ENCODE measurements at regions not wholly inside any gene's neighbourhood (a gene's known extent, or its start where the extent isn't known, plus 50 kb on each side); places are given as distances from the start of the nearest gene placed in this dataset.

DNA sequence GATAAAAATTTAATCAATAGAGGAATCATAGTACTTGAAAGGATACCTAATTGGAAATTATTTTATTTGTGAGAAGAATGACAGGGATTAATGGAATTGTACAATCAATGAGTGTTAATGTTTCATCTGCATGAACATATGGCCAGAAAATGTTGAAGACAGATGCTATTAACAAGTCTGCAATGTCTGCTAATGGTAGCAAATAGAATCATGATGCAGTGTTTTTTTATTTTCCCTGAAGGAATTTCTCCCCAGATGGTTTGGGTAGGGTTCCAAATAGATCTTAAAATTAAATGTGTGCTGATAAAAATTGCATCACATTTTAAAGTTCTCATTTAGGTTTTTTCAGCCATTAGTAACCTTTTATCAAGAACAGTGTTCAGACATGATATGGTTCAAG, 291.3 kb upstream of the TRAM1L1 start:
- TF ChIP-seq, protein P1, sequence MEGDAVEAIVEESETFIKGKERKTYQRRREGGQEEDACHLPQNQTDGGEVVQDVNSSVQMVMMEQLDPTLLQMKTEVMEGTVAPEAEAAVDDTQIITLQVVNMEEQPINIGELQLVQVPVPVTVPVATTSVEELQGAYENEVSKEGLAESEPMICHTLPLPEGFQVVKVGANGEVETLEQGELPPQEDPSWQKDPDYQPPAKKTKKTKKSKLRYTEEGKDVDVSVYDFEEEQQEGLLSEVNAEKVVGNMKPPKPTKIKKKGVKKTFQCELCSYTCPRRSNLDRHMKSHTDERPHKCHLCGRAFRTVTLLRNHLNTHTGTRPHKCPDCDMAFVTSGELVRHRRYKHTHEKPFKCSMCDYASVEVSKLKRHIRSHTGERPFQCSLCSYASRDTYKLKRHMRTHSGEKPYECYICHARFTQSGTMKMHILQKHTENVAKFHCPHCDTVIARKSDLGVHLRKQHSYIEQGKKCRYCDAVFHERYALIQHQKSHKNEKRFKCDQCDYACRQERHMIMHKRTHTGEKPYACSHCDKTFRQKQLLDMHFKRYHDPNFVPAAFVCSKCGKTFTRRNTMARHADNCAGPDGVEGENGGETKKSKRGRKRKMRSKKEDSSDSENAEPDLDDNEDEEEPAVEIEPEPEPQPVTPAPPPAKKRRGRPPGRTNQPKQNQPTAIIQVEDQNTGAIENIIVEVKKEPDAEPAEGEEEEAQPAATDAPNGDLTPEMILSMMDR (conservative IDR thresholded peaks at IDR 0.05): no peak
- no peak for TF ChIP-seq EZH2 (IDR thresholded peaks at IDR 0.05; ENCODE audit: low read depth)

All from PC-9 (cell line).